NT2/D1 (cell line): ENCODE measurements at regions not wholly inside any gene's neighbourhood (a gene's known extent, or its start where the extent isn't known, plus 50 kb on each side); places are given as distances from the start of the nearest gene placed in this dataset.

Experiments
- YY1 ChIP-seq: IDR thresholded peaks from 2 replicates; pipeline ENCODE4 v1.6.1; 2011; ENCODE audit not compliant: insufficient read length, insufficient read depth
- ZNF274 ChIP-seq: IDR thresholded peaks from 2 replicates; pipeline ENCODE4 v1.6.1; 2011; ENCODE audit warnings: mild to moderate bottlenecking, low read depth, low read length

DNA sequence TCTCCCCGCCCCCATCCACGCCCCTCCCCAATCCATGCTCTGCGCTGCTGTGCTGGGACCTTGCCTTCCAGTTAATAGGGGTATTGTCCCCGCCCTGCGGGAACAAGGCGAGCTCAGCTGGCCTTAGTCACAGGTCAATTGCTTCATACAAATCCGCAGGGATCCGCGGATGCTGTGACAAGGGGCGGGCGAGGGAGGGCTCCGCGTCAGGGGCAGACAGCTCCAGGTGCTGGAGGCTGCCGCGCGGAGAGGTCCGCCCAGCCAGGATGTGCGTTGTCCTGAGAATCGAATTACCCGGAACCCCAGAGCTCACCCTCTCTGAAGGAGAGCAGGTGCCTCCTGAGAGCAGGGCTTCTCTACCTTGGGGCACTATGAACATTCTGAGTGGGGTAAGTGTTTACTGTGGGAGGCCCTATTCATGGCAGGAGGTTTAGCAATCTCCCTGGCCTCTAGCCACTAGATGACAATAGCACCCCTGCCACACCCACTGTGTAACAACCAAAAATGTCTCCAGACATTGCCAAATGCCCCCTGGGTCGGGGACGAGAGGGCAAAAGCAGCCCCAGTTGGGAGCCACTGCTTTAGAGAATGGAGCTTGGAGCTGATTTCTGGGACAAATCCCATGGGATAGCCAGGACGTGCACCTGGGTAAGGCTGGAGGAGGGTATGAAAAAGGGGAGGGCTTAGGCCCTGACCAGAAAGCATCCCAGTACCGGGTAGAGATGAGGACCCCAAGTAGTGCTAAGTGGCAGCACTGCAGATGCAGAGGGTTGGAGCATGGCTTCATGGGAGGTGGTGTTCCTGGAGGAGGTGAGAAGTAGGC, 138.2 kb downstream of the CYLD start:
- TF ChIP-seq YY1: no peak
- no peak for TF ChIP-seq ZNF274
